ENCODE measurements at regions not wholly inside any gene's neighbourhood (a gene's known extent, or its start where the extent isn't known, plus 50 kb on each side); places are given as distances from the start of the nearest gene placed in this dataset.

DNA sequence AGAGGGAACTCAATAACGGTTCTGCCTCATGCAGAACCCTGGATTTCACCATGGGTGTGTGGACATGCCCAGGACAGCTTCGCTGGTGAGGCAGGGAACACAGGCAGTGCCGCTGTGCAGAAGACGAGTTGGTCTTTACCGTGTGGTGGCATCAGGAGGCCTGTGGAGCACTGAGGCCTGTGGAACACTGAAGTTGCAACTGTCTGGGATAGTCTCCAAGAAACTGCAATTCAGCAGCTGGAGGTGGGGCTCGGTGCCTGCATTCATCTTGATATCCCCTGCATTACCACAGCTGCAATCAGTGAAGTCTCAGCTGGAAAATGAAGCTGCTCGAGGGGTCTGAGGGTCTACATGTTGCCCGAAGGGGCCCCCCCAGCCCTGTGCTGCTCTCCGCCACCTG, 202.4 kb upstream of the CDH4 start:
- DNase-seq (ENCODE audit: low spot score) (no peak), ATAC-seq (no peak)

DNA sequence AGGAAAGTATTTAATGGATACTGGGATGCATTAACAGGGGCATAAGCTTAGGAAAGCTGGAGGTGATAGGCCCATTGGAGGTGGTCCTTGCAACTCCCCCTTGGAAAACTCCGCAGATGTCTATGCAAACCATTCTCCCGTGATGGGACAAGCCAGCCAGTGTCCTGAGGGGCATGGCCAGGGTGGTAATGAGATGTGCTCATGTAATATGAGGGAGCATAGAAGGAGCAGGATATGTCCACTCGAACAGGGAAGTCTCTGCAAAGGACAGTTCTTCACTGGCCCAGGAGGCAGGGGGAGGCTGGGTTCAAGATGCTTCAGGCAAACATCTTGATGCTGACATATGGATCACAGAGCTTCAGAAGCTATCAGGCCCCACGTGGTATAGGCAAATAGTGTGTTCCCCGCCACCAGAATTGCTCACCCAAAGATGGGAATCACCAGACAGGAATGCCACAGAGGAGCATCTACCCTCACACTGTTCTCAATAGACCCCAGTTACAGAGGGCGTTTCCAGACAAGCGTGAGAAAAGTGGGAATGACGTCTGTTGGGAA, 201.6 kb upstream of the CDH4 start:
- ATAC-seq (no peak), DNase-seq (ENCODE audit: low spot score) (no peak)

DNA sequence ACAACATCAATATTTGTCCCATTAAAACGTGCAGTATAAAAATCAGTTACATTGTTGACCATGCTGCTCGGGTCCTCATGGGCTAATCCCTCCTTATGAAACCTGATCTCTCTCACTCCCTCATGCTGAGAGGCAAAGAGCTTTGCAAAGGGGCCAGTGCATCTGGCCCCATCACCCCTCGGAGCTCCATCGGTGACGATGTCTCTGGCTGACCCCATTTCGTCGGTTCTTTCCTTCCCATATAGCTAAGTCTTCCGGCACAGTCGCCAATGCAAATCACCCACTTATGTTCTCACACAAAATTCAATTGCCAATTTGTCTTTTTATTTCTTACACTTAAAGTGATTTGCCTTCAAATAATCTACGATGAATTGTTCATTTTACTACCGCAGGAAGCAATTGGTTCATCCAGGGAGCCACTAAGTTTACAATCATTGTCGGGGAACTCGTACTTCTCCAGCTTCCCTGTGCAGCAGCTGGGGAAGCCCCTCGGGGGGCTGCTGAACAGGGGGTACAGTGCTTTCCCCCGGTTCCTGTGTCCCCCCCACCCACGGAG, 199.8 kb upstream of the CDH4 start:
- no peak for ATAC-seq
- DNase-seq (ENCODE audit: low spot score): no peak

DNA sequence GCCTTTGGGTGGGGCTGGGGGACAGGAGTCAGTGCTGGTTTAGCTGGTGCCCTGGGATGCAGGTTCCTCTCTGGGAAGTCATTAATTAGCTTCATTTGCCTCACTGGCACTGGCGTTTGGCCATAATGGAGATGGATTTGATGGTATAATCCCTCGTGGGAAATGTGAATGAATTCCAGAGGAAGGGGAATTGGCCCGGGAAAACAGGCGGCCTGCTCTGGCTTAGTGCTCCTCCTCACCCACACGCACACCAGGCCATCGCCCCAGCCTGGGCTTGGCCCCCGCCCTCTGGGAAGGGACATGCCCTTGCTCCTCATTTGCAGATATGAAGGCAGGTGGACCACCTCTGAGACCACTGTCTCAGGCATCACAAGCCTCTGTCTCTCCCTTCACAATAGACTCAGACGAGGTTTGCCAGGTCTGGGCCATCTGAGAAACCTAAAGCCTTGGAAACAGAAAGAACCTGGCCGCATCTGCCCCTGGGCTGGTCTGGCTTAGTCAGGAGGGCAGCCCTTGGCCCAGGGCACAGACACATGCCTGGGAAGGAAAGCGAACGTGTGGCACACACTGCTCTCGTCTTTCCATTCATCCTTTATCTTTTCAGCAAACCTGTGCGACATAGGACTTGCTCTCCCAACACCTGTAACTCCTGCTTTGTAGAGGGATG, 199.2 kb upstream of the CDH4 start:
- ATAC-seq: no peak
- DNase-seq (ENCODE audit: low spot score): no peak

DNA sequence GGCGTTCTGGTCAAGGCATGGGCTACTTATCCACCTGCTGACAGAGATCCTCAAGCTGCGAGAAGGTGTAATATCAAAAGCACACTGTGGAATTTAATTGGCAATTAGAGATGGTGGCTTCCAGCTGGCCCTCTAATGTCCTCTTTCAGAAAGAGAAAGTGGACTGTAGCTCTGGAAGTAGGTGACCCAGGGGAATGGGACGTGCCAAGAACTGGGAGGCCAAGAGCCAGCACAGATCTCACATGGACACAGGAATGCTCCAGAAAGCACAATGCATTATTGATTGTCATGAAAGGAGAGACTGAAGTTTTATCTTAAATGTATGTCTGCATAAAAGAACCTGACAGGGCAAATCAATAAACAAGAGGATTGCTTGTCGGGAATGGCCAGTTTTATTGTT, 198.6 kb upstream of the CDH4 start:
- ATAC-seq: no peak

DNA sequence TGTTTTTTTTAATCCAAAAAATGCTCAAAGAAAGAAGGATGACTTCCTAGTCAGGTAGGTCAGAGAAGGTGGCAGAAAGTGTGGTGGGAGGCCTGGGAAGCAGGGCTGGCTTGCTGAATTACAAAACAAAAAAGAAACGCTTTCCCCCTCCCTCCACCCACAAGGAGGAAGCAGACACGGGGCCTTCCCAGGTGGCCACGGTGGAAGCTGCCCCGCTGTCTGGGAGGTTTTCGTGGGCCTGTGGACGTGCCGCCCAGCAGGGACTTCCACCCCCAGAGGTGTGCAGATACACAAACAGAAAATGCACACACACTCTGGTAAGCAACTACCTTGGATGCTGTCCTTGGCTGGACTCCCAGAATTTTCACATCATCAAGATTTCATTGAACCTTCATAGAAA, 198.2 kb upstream of the CDH4 start:
- ATAC-seq (no peak), DNase-seq (ENCODE audit: low spot score) (no peak)

More for the DNA sequence above, 198.6 kb upstream of the CDH4 start:
- no peak for DNase-seq (ENCODE audit: low spot score)

DNA sequence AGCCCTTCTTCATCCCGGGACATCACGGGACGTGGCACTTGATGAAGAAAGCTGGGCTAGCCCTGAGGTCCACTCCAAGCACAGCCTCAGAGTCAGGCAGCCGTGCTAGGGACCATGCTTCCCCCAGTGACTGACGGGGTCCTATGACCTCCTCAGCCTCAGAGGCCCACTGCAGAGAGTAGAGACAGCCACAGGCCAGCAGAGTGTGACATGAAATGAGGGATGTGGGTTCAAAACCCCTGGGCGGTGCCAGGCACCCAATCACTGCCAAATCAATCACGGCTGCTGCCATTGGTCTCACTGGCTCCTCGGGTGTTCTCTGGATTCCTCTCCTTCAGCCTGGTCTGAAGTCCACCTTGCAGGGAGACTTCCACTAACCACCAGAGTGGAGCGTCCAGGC, 197.7 kb upstream of the CDH4 start:
- DNase-seq (ENCODE audit: low spot score) (no peak), ATAC-seq (no peak)

DNA sequence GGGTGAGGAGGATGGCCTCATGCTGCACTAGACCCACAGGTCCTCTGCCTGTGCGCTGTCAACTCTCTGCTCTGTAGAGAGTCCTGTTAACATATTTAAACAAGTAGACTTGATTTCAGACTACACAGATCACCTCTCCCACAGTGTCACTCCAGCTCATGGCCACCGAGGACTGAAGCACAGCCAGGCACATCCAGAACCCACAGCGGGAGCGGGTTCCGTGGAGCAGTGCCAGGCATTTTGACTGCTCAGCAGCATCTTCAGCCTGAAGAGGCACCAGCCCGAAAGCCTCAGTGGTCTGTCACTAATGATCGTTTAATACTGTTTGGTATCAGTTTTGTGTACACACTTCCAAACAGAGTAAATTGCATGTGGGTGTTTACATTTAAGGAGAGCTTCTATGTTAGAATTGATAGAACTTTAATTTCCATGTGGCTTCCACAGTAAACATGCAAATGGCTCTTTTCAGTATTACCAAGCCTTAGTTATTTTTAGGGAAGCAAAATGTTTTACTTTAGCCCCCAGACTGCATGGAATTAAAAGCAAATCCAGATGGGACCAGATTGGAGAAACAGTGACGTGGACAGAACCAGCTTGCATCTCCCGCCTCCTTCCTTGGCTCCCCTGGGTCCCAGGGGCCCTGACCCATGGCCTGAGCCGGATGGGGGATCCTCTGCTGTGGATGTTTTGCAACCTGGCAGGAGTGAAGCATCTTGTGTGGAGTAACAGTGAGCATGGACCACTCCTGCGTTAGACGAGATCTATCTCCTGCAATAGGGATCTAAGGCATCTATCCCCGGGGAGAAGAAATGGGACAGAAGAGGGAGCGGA, 196.7 kb upstream of the CDH4 start:
- no peak for DNase-seq (ENCODE audit: low spot score)

DNA sequence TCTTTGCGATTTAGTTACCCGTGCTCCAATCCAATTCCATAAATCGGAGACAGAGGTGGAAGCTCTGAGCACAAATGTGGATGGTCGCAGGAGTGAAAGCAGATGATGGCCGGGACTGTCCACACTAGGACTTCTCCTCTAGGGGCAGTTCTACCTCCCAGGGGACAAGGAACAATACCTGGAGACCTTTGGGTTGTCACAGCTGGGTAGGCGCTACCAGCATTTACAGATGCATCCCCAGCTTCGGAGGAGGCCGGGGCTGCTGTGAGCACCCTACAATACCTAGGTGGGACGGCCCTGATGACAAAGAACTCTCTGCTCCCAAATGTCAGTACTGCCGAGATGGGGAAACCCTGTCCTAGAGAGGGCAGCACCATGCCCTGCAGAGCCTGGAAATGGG, 195.9 kb upstream of the CDH4 start:
- DNase-seq (ENCODE audit: low spot score) (no peak), ATAC-seq (no peak)

More for the DNA sequence above, 196.7 kb upstream of the CDH4 start:
- ATAC-seq: no peak

DNA sequence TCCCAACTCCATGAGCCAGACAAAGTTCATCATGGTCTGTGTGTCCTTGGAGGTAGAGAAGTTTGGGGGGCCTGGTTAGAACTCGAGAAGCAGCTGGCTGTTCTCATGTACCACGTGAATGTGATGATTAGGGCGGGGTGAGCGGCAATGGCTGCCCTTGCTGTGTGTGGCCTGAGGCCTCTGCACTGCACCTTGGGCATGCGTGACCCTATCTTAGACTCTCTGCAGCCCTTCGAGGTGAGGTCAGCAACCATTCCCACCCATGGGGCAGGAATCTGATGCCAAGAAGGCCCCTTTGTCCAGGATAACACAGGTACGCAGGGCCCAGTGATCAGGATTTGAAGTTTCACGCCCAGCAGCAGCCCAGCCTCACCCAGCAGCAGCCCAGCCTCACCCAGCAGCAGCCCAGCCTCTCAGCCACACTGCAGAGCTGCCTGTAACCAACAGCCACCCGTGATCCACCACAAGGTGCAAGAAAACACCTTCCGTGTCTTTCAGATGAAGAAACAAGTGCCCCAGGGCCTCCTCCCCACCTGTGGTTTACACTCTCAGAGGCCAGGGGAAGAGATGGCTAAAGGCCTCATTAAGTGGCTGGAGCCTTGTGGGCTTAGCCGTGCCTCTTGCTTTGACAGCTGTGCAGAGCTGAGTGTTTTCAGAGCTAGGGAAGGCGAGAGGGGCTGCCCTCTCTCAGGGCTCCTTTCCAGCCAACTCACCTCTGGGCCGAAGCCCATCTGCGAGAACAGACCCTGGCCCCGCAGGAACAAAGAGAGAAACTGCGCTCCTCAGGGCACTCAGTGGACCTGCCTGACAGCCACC, 195.2 kb upstream of the CDH4 start:
- ATAC-seq (no peak), DNase-seq (ENCODE audit: low spot score) (no peak)

DNA sequence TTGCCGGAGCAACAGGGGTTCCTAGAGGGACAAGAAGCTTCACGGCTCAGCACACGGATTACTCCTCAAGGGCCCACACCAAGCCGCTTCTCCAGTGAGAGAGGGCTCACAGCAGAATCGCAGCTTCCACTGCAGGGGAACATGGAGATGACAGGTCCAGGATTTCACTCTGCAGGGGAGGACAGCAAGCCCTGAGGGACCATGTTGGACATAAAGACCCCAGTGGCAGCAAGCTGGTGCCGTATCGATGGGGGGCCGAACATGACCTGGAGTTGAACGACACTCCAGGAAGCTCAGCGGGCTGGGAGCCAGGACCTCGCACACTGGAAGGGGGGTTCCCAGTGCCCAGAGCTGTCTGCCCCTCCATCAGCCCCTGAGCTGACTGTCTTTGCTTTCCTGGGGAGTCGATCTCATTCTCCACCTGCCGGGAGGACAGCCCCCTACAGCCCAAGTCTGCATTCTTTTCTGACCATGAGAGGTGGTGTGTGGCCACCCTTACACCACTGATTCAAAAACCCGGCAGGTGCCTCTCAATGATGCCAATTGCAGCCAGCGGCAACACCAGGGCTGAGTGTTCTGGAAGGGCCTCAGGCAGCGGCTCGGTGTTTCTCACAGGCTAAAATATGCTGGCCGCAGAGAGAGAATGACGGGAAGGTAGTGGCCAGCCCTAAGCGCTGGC, 194.5 kb upstream of the CDH4 start:
- ATAC-seq: no peak
- no peak for DNase-seq (ENCODE audit: low spot score)

DNA sequence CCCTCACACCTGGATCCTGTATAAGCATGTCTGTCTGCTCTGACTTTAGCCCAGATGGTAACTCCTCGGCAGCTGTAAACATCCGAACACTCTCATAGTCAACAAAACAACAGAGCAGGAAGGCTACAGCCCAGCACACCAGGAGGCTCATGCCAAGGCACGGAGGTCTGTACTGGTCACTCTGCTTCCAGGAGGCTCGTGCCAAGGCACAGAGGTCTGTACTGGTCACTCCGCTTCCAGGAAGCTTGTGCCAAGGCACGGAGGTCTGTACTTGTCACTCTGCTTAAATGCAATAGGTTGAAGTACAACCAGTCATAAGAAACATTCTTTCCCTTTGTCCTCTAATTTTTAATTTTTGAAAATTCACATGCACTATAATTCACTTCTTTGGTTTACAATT, 190.1 kb upstream of the CDH4 start:
- no peak for DNase-seq (ENCODE audit: low spot score)
- no peak for ATAC-seq

DNA sequence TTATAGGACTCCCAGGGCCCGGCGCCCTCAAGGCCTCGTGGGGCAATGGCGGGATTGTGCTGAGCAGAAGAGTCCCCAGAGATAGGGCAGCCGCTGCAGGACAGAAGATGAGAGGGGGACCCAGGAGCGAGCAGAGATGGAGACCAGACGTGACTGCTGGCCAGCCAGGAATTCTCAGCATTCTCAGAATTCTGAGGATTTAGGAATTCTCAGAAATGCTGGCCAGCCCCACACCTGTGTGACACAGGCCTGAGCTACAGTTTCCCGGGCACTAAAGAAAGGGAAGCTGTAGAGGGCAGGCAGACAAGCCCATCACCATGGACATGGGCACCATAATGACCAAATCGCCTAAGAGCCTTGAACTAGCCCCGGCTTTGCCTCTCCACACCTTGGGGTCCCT, 186.2 kb upstream of the CDH4 start:
- DNase-seq (ENCODE audit: low spot score): no peak
- ATAC-seq: no peak

DNA sequence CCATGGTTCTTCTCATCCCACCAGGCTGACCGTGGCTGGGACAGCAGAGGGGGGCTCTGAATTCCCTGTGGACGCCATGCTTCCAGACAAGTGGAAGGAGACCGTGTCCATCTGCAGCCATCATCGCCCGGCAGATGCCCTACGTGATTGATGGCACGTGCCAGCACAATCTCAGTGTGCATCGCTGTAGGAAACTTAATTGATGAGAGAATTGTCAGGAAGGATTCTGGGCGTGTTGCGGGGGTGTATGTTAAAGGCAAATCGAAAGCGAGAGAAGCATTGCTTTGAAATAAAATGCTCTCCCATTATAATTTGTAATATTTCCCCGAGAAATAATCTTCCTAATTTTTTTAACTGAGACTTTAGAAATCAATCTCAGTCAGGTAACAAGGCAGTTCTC, 185.5 kb upstream of the CDH4 start:
- no peak for ATAC-seq
- DNase-seq (ENCODE audit: low spot score): no peak

DNA sequence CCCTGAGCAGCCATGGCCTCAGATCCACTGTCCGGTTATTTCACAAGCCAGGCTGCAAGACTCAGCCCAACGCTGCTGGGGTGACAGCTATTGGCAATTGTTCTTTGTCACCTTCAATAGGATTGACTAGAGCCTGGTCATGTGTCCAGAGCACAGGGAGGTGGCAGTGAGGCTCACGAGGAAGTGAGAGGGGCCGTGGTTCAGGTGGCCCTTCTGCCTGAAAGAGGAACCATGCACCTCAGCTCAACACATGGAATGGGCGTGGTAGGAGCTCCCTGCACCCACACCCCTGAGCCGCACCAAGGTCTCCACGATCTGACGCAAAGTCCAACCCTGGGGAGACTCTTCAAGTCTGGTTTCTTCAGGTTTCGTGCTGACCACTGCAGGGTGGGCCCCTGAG, 184.8 kb upstream of the CDH4 start:
- DNase-seq (ENCODE audit: low spot score) (no peak), ATAC-seq (no peak)

DNA sequence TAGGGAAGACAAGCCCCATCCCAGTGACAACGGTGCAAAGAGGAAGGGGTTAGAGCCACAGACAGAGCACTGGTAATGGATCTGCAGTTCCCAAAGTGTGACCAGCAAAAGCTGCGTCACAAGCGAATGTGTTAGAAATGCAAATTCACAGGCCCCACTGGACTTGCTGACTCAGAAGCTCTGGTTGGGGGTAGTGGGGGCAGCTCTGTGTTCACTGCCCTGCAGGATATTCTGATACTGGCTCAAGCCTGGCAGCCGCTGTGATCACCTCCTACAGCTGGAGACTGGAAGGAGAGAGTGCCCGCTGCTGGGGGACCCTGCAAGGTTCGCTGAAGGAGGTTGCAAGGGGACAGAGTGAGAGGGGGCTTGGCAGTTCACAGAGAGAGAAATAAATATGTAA, 179.7 kb upstream of the CDH4 start:
- DNase-seq (ENCODE audit: low spot score) (no peak), ATAC-seq (no peak)

DNA sequence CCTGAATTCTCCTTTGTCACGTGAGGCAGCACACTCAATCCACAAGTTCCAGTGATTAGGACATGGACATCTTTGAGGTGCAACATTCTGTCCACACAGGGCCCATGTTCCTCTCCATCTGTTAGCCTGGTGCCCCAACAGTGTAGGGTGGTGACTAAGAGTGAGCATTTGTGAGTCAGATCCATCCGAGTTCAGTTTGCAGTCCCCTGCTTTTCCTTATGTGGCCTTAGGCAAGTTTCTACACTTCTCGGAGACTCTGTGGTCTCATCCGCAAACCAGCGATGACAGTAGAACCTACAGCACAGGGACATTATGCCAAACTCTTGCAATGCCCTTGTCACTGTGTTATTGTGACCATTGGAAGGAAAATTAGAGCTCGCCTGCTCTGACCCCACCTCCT, 178.7 kb upstream of the CDH4 start:
- ATAC-seq: no peak
- DNase-seq (ENCODE audit: low spot score): no peak

DNA sequence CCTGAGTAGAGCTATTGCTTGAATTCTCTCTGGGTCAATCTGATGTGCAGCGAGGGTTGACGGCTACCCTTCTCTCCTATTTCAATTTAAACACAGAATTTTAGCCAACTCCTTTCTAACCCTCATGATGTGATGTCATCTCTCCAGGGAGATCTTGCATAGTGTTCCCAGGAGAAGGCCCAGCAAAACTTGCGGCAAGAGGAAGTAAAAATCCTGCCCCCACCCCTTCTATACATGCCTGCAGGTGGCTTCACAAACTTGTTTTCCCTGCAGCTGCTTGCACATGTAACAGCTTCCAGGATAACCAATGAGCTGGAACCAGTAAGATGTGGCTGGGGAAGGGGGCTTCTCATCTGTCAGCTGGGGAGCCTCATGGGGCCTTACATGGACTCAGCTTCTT, 169.3 kb upstream of the CDH4 start:
- ATAC-seq (no peak), DNase-seq (ENCODE audit: low spot score) (no peak)

DNA sequence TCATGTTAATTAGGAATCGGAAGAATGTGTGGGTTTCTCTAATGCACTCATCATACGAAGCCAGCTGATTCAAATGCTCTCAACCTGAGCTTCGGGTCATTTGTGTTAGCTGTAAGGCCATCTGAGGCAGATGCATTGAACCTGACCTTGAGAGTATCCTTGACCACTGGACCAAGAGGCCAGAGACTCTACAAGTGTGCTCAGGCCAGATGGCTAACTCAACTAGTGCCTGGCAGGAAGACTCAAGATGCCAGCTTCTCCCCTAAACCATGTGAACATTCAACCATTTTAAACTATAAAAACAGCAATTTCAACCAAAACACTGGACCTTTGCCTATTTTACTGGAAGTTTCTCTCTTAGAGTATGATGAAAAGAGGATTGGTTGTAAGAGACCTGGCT, 168.6 kb upstream of the CDH4 start:
- no peak for ATAC-seq
- DNase-seq (ENCODE audit: low spot score): no peak

DNA sequence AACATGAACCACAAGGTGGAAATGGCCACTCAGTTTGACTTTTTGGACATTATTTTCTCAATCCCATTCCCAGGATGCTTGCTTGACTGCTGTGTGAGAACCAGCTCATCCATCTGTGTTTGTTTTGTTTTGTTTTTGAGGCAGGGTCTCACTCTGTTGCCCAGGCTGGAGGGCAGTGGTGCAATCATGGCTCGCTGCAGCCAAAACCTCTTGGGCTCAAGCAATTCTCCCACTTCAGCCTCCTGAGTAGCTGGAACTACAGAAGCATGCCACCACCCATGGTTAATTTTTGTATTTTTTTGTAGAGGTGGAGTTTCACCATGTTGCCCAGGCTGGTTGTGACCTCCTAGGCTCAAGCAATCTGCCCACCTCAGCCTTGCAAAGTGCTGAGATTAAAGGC, 166.0 kb upstream of the CDH4 start:
- ATAC-seq: no peak
- no peak for DNase-seq (ENCODE audit: low spot score)

DNA sequence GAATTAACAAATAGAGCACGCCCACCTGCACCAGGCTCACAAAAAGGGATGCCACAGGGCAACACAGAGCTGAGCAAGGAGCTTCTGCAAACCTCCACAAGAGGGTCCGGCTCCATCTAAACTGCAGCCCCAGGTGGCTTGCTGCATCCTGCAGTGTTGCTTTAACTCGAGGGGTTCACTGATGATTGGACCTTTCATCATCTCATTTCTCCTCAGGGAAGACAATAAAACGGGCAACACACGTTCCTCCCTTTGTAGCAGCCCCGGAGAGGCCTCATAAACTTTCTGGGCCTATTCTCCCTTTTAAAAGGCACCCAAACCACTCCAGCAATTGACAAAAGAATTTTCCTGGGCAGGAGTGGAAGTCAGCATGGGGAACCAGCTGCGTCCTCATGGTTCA, 161.5 kb upstream of the CDH4 start:
- ATAC-seq: no peak

More for the DNA sequence above, 161.5 kb upstream of the CDH4 start:
- no peak for DNase-seq (ENCODE audit: low spot score)

All from left lobe of liver (tissue), 2 donors.